ENCODE measurements at regions not wholly inside any gene's neighbourhood (a gene's known extent, or its start where the extent isn't known, plus 50 kb on each side); places are given as distances from the start of the nearest gene placed in this dataset.

DNA sequence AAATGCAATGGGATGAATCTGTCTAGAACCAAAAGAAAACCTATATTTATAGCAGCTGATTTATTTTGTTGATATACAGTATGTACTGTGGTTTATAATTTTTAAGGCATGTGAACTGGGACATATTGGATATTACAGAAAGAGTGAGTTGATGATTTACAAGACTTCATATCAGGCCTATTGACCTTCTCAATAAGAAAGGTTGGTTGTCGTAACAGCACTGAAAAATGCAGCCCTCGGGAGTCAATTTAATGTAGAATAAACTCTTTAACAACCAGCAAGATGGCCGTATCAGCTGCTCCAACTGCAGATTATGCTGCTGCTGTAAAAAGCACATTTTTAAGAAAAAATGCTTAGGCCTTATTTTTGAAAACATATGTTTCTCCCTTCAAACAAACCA is 407.3 kb downstream of the GXYLT1 start (continued):
- TF ChIP-seq GTF2I (CRISPR knock-in tag; conservative IDR thresholded peaks at IDR 0.05) (no peak), ZNF121 (CRISPR knock-in tag; IDR thresholded peaks at IDR 0.05) (no peak), ZNF219 (CRISPR knock-in tag; IDR thresholded peaks at IDR 0.05; ENCODE audit: borderline replicate concordance) (no peak), MYBL2 (CRISPR knock-in tag; IDR thresholded peaks at IDR 0.05) (no peak)
- TF ChIP-seq, protein P1, sequence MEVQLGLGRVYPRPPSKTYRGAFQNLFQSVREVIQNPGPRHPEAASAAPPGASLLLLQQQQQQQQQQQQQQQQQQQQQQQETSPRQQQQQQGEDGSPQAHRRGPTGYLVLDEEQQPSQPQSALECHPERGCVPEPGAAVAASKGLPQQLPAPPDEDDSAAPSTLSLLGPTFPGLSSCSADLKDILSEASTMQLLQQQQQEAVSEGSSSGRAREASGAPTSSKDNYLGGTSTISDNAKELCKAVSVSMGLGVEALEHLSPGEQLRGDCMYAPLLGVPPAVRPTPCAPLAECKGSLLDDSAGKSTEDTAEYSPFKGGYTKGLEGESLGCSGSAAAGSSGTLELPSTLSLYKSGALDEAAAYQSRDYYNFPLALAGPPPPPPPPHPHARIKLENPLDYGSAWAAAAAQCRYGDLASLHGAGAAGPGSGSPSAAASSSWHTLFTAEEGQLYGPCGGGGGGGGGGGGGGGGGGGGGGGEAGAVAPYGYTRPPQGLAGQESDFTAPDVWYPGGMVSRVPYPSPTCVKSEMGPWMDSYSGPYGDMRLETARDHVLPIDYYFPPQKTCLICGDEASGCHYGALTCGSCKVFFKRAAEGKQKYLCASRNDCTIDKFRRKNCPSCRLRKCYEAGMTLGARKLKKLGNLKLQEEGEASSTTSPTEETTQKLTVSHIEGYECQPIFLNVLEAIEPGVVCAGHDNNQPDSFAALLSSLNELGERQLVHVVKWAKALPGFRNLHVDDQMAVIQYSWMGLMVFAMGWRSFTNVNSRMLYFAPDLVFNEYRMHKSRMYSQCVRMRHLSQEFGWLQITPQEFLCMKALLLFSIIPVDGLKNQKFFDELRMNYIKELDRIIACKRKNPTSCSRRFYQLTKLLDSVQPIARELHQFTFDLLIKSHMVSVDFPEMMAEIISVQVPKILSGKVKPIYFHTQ (CRISPR knock-in tag; IDR thresholded peaks at IDR 0.05), result no peak

DNA sequence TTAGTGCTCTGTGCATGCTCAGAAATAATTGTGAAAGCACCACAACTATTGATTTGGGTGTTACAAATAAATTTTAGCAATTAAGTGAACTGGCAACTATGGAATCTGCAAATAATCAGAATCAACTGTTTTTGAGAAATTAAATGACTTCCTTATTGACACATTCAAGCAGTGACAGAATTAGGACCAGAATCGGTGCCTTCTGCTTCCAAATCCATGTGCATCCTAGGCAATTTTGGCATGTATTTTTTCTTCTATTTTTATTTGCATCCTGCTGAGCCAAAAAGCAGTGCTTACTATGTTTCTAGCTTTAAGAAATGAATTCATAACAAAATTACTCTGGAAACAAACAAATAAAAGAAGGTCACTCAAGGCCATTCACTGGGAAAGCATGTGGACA is 408.2 kb downstream of the GXYLT1 start:
- ChIA-PET CTCF (no interaction called here), POLR2A (no interaction called here)
- H3K27ac Mint-ChIP-seq, result no peak overlapping the region
- peaks cover 20% of the 10 kb centered on the region for H3K9me3 Mint-ChIP-seq
- DNase-seq (ENCODE audit: low spot score) (no peak), ATAC-seq (no peak)
- H3K4me1 Mint-ChIP-seq, result peaks cover 4% of the 10 kb centered on the region
- no peak overlapping the region for H3K4me3 Mint-ChIP-seq
- H3K27me3 Mint-ChIP-seq (ENCODE audit: low read depth), result no peaks in the 10 kb centered on the region
- TF ChIP-seq, protein P2, sequence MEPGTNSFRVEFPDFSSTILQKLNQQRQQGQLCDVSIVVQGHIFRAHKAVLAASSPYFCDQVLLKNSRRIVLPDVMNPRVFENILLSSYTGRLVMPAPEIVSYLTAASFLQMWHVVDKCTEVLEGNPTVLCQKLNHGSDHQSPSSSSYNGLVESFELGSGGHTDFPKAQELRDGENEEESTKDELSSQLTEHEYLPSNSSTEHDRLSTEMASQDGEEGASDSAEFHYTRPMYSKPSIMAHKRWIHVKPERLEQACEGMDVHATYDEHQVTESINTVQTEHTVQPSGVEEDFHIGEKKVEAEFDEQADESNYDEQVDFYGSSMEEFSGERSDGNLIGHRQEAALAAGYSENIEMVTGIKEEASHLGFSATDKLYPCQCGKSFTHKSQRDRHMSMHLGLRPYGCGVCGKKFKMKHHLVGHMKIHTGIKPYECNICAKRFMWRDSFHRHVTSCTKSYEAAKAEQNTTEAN (CRISPR knock-in tag; IDR thresholded peaks at IDR 0.05), result no peak
- TF ChIP-seq JAZF1 (CRISPR knock-in tag; IDR thresholded peaks at IDR 0.05) (no peak), ZNF423 (CRISPR knock-in tag; IDR thresholded peaks at IDR 0.05) (no peak), NR3C1 (CRISPR knock-in tag; conservative IDR thresholded peaks at IDR 0.05; ENCODE audit: low read depth) (no peak), ZNF232 (CRISPR knock-in tag; IDR thresholded peaks at IDR 0.05) (no peak), TCF7 (CRISPR knock-in tag; IDR thresholded peaks at IDR 0.05; ENCODE audit: low read depth) (no peak), ZNF121 (CRISPR knock-in tag; IDR thresholded peaks at IDR 0.05) (no peak), ZNF416 (CRISPR knock-in tag; IDR thresholded peaks at IDR 0.05) (no peak), ELF4 (CRISPR knock-in tag; IDR thresholded peaks at IDR 0.05; ENCODE audit: low read depth) (no peak), MYBL2 (CRISPR knock-in tag; IDR thresholded peaks at IDR 0.05) (no peak)
- TF ChIP-seq, protein P3, sequence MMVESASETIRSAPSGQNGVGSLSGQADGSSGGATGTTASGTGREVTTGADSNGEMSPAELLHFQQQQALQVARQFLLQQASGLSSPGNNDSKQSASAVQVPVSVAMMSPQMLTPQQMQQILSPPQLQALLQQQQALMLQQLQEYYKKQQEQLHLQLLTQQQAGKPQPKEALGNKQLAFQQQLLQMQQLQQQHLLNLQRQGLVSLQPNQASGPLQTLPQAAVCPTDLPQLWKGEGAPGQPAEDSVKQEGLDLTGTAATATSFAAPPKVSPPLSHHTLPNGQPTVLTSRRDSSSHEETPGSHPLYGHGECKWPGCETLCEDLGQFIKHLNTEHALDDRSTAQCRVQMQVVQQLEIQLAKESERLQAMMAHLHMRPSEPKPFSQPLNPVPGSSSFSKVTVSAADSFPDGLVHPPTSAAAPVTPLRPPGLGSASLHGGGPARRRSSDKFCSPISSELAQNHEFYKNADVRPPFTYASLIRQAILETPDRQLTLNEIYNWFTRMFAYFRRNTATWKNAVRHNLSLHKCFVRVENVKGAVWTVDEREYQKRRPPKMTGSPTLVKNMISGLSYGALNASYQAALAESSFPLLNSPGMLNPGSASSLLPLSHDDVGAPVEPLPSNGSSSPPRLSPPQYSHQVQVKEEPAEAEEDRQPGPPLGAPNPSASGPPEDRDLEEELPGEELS (CRISPR knock-in tag; IDR thresholded peaks at IDR 0.05), result no peak
- TF ChIP-seq, protein P4, sequence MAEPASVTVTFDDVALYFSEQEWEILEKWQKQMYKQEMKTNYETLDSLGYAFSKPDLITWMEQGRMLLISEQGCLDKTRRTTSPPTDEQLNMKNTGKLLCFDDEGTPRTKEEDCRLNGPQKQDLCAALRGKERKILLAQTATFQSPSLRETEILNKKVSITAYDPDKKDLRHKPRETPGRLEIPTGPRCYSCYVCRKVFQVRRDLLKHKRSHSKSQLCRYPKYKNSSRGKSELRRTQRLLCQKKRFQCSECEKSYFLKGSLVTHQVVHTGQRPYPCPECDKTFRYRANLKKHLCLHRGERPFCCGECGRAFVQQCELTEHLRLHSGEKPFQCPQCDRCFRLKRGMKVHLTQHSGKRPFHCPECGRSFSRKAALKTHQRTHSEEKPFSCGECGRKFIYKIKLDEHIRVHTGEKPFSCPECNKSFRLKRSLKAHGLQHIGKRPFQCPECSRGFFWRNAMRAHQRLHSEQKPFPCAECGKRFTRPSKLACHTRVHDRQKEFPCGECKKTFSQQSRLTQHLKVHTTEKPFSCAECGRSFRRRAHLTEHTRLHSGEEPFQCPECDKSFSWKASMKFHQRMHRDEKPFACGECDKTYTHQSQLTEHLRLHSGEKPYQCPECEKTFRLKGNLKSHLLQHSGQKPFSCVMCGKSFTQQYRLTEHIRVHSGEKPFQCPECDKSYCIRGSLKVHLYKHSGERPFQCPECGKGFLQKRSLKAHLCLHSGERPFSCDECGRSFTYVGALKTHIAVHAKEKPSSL (CRISPR knock-in tag; conservative IDR thresholded peaks at IDR 0.05), result no peak
- TF ChIP-seq, protein P5, sequence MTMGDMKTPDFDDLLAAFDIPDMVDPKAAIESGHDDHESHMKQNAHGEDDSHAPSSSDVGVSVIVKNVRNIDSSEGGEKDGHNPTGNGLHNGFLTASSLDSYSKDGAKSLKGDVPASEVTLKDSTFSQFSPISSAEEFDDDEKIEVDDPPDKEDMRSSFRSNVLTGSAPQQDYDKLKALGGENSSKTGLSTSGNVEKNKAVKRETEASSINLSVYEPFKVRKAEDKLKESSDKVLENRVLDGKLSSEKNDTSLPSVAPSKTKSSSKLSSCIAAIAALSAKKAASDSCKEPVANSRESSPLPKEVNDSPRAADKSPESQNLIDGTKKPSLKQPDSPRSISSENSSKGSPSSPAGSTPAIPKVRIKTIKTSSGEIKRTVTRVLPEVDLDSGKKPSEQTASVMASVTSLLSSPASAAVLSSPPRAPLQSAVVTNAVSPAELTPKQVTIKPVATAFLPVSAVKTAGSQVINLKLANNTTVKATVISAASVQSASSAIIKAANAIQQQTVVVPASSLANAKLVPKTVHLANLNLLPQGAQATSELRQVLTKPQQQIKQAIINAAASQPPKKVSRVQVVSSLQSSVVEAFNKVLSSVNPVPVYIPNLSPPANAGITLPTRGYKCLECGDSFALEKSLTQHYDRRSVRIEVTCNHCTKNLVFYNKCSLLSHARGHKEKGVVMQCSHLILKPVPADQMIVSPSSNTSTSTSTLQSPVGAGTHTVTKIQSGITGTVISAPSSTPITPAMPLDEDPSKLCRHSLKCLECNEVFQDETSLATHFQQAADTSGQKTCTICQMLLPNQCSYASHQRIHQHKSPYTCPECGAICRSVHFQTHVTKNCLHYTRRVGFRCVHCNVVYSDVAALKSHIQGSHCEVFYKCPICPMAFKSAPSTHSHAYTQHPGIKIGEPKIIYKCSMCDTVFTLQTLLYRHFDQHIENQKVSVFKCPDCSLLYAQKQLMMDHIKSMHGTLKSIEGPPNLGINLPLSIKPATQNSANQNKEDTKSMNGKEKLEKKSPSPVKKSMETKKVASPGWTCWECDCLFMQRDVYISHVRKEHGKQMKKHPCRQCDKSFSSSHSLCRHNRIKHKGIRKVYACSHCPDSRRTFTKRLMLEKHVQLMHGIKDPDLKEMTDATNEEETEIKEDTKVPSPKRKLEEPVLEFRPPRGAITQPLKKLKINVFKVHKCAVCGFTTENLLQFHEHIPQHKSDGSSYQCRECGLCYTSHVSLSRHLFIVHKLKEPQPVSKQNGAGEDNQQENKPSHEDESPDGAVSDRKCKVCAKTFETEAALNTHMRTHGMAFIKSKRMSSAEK (CRISPR knock-in tag; IDR thresholded peaks at IDR 0.05; ENCODE audit: borderline replicate concordance), result no peak
- TF ChIP-seq, protein P6, sequence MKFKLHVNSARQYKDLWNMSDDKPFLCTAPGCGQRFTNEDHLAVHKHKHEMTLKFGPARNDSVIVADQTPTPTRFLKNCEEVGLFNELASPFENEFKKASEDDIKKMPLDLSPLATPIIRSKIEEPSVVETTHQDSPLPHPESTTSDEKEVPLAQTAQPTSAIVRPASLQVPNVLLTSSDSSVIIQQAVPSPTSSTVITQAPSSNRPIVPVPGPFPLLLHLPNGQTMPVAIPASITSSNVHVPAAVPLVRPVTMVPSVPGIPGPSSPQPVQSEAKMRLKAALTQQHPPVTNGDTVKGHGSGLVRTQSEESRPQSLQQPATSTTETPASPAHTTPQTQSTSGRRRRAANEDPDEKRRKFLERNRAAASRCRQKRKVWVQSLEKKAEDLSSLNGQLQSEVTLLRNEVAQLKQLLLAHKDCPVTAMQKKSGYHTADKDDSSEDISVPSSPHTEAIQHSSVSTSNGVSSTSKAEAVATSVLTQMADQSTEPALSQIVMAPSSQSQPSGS (CRISPR knock-in tag; IDR thresholded peaks at IDR 0.05; ENCODE audit: borderline replicate concordance, low read depth), result no peak
- TF ChIP-seq, protein P7, sequence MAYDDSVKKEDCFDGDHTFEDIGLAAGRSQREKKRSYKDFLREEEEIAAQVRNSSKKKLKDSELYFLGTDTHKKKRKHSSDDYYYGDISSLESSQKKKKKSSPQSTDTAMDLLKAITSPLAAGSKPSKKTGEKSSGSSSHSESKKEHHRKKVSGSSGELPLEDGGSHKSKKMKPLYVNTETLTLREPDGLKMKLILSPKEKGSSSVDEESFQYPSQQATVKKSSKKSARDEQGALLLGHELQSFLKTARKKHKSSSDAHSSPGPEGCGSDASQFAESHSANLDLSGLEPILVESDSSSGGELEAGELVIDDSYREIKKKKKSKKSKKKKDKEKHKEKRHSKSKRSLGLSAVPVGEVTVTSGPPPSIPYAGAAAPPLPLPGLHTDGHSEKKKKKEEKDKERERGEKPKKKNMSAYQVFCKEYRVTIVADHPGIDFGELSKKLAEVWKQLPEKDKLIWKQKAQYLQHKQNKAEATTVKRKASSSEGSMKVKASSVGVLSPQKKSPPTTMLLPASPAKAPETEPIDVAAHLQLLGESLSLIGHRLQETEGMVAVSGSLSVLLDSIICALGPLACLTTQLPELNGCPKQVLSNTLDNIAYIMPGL (CRISPR knock-in tag; IDR thresholded peaks at IDR 0.05), result no peak
- H3K36me3 Mint-ChIP-seq, result no peaks in the 10 kb centered on the region

Measured in WTC11 (cell line).